ENCODE measurements at regions not wholly inside any gene's neighbourhood (a gene's known extent, or its start where the extent isn't known, plus 50 kb on each side); places are given as distances from the start of the nearest gene placed in this dataset.

DNA sequence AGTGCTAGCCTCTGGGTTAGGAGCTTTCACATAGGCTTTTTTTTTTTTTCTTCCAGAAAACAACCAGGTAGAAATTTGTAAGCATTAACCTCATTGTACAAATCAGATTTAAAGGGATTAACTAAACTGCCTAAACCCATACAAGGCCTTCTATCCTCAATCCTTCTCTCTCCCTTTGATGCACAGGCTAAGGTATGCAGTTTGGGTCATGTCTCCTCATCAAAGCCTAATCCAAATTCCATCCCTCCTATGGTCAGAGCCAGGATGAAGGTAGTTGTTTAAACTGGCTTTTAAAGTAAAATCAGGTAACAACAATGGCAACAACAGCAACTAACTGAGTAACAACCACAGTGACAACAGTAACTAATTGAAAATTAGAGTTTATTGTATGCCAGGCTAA lies 115.6 kb upstream of the SOX2 start:
- TF ChIP-seq, protein P1, sequence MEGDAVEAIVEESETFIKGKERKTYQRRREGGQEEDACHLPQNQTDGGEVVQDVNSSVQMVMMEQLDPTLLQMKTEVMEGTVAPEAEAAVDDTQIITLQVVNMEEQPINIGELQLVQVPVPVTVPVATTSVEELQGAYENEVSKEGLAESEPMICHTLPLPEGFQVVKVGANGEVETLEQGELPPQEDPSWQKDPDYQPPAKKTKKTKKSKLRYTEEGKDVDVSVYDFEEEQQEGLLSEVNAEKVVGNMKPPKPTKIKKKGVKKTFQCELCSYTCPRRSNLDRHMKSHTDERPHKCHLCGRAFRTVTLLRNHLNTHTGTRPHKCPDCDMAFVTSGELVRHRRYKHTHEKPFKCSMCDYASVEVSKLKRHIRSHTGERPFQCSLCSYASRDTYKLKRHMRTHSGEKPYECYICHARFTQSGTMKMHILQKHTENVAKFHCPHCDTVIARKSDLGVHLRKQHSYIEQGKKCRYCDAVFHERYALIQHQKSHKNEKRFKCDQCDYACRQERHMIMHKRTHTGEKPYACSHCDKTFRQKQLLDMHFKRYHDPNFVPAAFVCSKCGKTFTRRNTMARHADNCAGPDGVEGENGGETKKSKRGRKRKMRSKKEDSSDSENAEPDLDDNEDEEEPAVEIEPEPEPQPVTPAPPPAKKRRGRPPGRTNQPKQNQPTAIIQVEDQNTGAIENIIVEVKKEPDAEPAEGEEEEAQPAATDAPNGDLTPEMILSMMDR (optimal IDR thresholded peaks at IDR 0.05 in 1 of 3, IDR thresholded peaks at IDR 0.05 in 1 of 3, conservative IDR thresholded peaks at IDR 0.05 in 1 of 3; ENCODE audit: extremely low read depth in 1 of 3, insufficient read depth in 2 of 3, low read length in 3 of 3): no peak
- TF ChIP-seq EZH2 (IDR thresholded peaks at IDR 0.05; ENCODE audit: low read length): no peak
